HepG2 (cell line): ENCODE measurements at regions not wholly inside any gene's neighbourhood (a gene's known extent, or its start where the extent isn't known, plus 50 kb on each side); places are given as distances from the start of the nearest gene placed in this dataset.

ENCODE experiments used
- ATAC-seq: fragments of 200-7000 bp; cut with Tn5 transposase; 3 replicates; pipeline ENCODE4 v1.9.1; 2020; ENCODE audit warnings: mild to moderate bottlenecking, moderate library complexity
- BruUV-seq: library from RNA; stranded (reverse); fragments of 400-500 nt; replicated peaks from 2 replicates; lab custom pipeline; 2021; lab: Mats Ljungman, UMichigan
- CTCF ChIA-PET: fragments of 300-600 bp; formaldehyde crosslinking; extraction: SDS; loops from one replicate; lab custom pipeline; 2021; ENCODE audit warnings: low total read pairs, inconsistent platforms, low intra/inter-chr PET ratio; lab: Yijun Ruan, JAX
- POLR2A ChIA-PET: fragments of 350-600 bp; sonication (Branson Sonifier 250); formaldehyde crosslinking; loops from one replicate; lab custom pipeline; 2020; ENCODE audit warnings: antibody characterized with exemption, inconsistent platforms; lab: Yijun Ruan, JAX
- DNase-seq: peaks from one replicate; pipeline ENCODE4 v3.0.0-alpha.2; 2015; ENCODE audit warnings: low spot score
- FAIRE-seq: peaks from 3 replicates; lab custom pipeline; 2011; peaks lifted over from hg19 to GRCh38; lab: Jason Lieb, UNC
- H2AFZ ChIP-seq: one replicate; pipeline ENCODE4 v1.6.1; 2011; ENCODE audit warnings: low read length, inconsistent platforms
- H3K27ac ChIP-seq: fragments of 300-600 bp; 3 replicates; pipeline ENCODE4 v1.8.0; 2011; ENCODE audit warnings: mixed run types, mild to moderate bottlenecking, mixed read lengths, low read length, inconsistent platforms; ENCODE audit not compliant: insufficient read depth; ENCODE audit errors: extremely low read length
- H3K27me3 ChIP-seq, 2 experiments: fragments of 200-600 bp in 1 of 2; 2 replicates in 1 of 2; 3 replicates in 1 of 2; pipeline versions ENCODE4 v1.6.0 to v1.8.0; 2011; ENCODE audit warnings: low read length in 2 of 2, mild to moderate bottlenecking in 2 of 2, moderate library complexity in 2 of 2, inconsistent platforms in 1 of 2; ENCODE audit not compliant: insufficient read depth in 2 of 2, control insufficient read depth in 1 of 2
- H3K36me3 ChIP-seq, 2 experiments: fragments of 200-600 bp in 1 of 2; replicated peaks in 1 of 2; 2 replicates in 1 of 2; 3 replicates in 1 of 2; pipeline versions ENCODE4 v1.5.1 to v1.8.0; 2011; ENCODE audit warnings: low read length in 2 of 2, inconsistent platforms in 1 of 2; ENCODE audit not compliant: insufficient read depth in 2 of 2, control insufficient read depth in 1 of 2
- H3K4me1 ChIP-seq: 2 replicates; pipeline ENCODE4 v1.5.1; 2012; ENCODE audit warnings: low read length, inconsistent platforms; ENCODE audit not compliant: insufficient read depth
- H3K4me2 ChIP-seq: 2 replicates; pipeline ENCODE4 v1.6.0; 2011; ENCODE audit warnings: low read depth, low read length, inconsistent platforms
- H3K4me3 ChIP-seq, 3 experiments: fragments of 200-600 bp in 1 of 3; sonication (generic), shearing (Covaris generic) in 1 of 3; replicated peaks in 1 of 3; 2 replicates each; pipeline ENCODE4 v1.5.1; 2011 to 2016; ENCODE audit warnings: low read length in 3 of 3, inconsistent platforms in 2 of 3, low read depth in 2 of 3, mild to moderate bottlenecking in 2 of 3, control low read depth in 1 of 3, mixed read lengths in 1 of 3; ENCODE audit not compliant: insufficient read depth in 1 of 3
- H3K79me2 ChIP-seq: one replicate; pipeline ENCODE4 v1.6.1; 2011; ENCODE audit warnings: low read length, inconsistent platforms; ENCODE audit not compliant: insufficient read depth
- H3K9ac ChIP-seq: 2 replicates; pipeline ENCODE4 v1.6.0; 2011; ENCODE audit warnings: mild to moderate bottlenecking, low read depth, low read length, inconsistent platforms; ENCODE audit not compliant: insufficient read depth
- H3K9me3 ChIP-seq: 2 replicates; pipeline ENCODE4 v1.5.1; 2012; ENCODE audit warnings: mild to moderate bottlenecking, low read length
- H4K20me1 ChIP-seq: 2 replicates; pipeline ENCODE4 v1.6.0; 2011; ENCODE audit warnings: inconsistent platforms, mild to moderate bottlenecking, low read length, moderate library complexity; ENCODE audit not compliant: insufficient read depth
- CBFB ChIP-seq: sonication (generic); formaldehyde crosslinking; IDR thresholded peaks from 2 replicates; pipeline ENCODE4 v1.4.0; 2020; ENCODE audit warnings: missing genetic modification reagents
- SATB2 ChIP-seq: sonication (generic); formaldehyde crosslinking; IDR thresholded peaks from 2 replicates; pipeline ENCODE4 v1.5.0; 2020; ENCODE audit warnings: missing genetic modification reagents
- SMARCC2 ChIP-seq: fragments of 450-650 bp; IDR thresholded peaks from 2 replicates; pipeline ENCODE4 v1.6.1; 2017; ENCODE audit warnings: antibody characterized with exemption, mild to moderate bottlenecking
- TGIF2 ChIP-seq: IDR thresholded peaks from 2 replicates; pipeline ENCODE4 v1.6.1; 2016; ENCODE audit warnings: control low read depth, missing compliant biosample characterization
- ZBTB21 ChIP-seq: sonication (generic); formaldehyde crosslinking; IDR thresholded peaks from 2 replicates; pipeline ENCODE4 v1.4.0; 2020; ENCODE audit warnings: missing genetic modification reagents
- ZNF263 ChIP-seq: sonication (generic); formaldehyde crosslinking; IDR thresholded peaks from 2 replicates; pipeline ENCODE4 v1.4.0; 2020; ENCODE audit warnings: missing genetic modification reagents
- ZNF7 ChIP-seq: IDR thresholded peaks from 2 replicates; pipeline ENCODE4 v1.6.1; 2016; ENCODE audit warnings: missing biosample characterization, missing genetic modification reagents
- WGBS: methylation state at CpG from one replicate; pipeline ENCODE4 v1.1.6; 2017; ENCODE audit warnings: low lambda C conversion rate; 5-methylcytosine and 5-hydroxymethylcytosine counted together
- in situ Hi-C: cut with HindIII; loops from 2 replicates; pipeline ENCODE4 v1.10.0; 2017; ENCODE audit warnings: low pct_unique_long_range_greater_than_20kb; ENCODE audit not compliant: extremely low pct_ligation_motif_present
- intact Hi-C: fragments of 100-400 bp; cut with micrococcal nuclease; formaldehyde crosslinking; loops from one replicate; pipeline ENCODE4 v1.10.0; 2022; ENCODE audit not compliant: unreplicated experiment
- TF ChIP-seq, protein P1 (sequence below): IDR thresholded peaks from 2 replicates; pipeline ENCODE4 v1.6.1; 2016
- TF ChIP-seq, protein P2 (sequence below): sonication (generic); formaldehyde crosslinking; IDR thresholded peaks from 2 replicates; pipeline ENCODE4 v1.8.0; 2022; ENCODE audit warnings: missing genetic modification reagents, mild to moderate bottlenecking, moderate library complexity, borderline replicate concordance

DNA sequence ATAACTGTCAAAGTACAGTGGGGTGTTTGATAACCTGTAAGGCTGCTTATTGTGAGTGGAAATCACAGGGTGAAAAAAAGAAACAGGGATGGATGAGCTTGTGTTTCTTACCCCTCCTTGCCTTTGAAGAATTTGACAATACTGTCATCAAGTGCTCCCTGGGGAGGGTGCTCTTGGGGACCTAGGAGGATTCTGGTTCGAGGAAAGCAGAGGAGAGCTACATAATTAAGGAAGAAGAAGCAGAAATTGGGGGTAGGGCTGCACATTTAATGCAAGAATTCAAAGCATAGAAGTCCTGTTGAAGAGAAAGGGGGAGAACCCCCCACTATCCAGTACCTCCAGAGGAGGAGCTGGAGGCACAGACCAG lies 208.1 kb upstream of the PHYHIPL start:
- Histone ChIP-seq H3K9me3 (no peaks in the 10 kb centered on the region), H3K9ac (peak overlapping the region; percentile 79)
- ATAC-seq = no peak

DNA sequence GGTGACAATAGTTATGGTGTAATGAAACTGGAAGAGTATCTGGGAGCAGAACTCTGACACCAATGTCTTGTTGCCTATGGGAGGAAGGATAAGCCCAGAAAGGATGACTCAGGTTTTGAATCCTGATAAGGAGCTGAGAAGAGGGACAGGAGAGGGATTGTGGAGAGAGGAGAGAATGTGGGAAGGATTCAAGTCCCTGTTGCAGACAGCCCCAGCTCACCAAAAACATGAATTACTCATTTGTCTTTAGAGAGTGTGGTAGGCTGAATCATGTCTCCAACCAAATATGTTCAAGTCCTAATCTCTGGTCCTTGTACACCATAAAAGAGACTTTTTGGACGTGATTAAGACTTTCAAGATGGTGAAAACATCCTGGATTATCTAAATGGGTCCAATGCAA lies 206.9 kb upstream of the PHYHIPL start:
- FAIRE-seq (no peak), DNase-seq (no peak), ATAC-seq (no peak)
- in situ Hi-C loops (loop anchor here (5.0 to 10.0 kb wide), 2 partner anchors 105 to 208 kb away; partner anchors contain the start of gene PHYHIPL), intact Hi-C loops (no loop called here)
- Histone ChIP-seq H3K79me2 (peaks cover 5% of the 10 kb centered on the region), H2AFZ (no peak overlapping the region), H4K20me1 (no peaks in the 10 kb centered on the region), H3K9me3 (no peaks in the 10 kb centered on the region), H3K4me1 (peaks cover 66% of the 10 kb centered on the region), H3K4me2 (no peak overlapping the region), H3K4me3 (no peak overlapping the region), H3K36me3 (no peaks in the 10 kb centered on the region), H3K27ac (no peak overlapping the region), H3K9ac (no peak overlapping the region), H3K27me3 (no peaks in the 10 kb centered on the region)
- ChIA-PET CTCF (no interaction called here), POLR2A (interaction anchor here (1.2 to 5.5 kb wide), 3 partner anchors 10 to 104 kb away, joined by 3 to 78 read pairs (median 3); no protein-coding TSS in a partner anchor)
- BruUV-seq = no TSS peak
- 96% methylated on average over 1 of the region's 1 CpG for WGBS
- TF ChIP-seq ZNF7 = 0 out of 2 replicates have a peak, but pooled peaks have one; percentile 16
- TF ChIP-seq, protein P1, sequence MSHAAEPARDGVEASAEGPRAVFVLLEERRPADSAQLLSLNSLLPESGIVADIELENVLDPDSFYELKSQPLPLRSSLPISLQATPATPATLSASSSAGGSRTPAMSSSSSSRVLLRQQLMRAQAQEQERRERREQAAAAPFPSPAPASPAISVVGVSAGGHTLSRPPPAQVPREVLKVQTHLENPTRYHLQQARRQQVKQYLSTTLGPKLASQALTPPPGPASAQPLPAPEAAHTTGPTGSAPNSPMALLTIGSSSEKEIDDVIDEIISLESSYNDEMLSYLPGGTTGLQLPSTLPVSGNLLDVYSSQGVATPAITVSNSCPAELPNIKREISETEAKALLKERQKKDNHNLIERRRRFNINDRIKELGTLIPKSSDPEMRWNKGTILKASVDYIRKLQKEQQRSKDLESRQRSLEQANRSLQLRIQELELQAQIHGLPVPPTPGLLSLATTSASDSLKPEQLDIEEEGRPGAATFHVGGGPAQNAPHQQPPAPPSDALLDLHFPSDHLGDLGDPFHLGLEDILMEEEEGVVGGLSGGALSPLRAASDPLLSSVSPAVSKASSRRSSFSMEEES = no peak
- TF ChIP-seq, all 625 proteins: peak for 1

More for the DNA sequence above, 208.1 kb upstream of the PHYHIPL start:
- peak overlapping the region; percentile 95 for H3K4me2 ChIP-seq
- no peak for FAIRE-seq
- peaks cover 5% of the 10 kb centered on the region for H3K79me2 ChIP-seq
- DNase-seq = no peak
- 81% methylated on average over 1 of the region's 1 CpG for WGBS
- in situ Hi-C loops = loop anchor here (5.0 to 10.0 kb wide), 2 partner anchors 106 to 209 kb away; partner anchors contain the start of gene PHYHIPL
- H3K27me3 ChIP-seq = no peaks in the 10 kb centered on the region
- ChIA-PET CTCF (no interaction called here), POLR2A (interaction anchor here (0.9 to 6.1 kb wide), 16 partner anchors 8 to 209 kb away, joined by 3 to 108 read pairs (median 6); partner anchors contain the start of gene PHYHIPL)
- peaks cover 78% of the 10 kb centered on the region for H3K4me1 ChIP-seq
- H3K36me3 ChIP-seq = no peaks in the 10 kb centered on the region
- H3K27ac ChIP-seq = peak overlapping the region; percentile 77
- no peaks in the 10 kb centered on the region for H4K20me1 ChIP-seq
- intact Hi-C loops = no loop called here
- peak overlapping the region in 2 of 3 experiments; percentile 33 to 72; a peak in 4 of 6 replicates for H3K4me3 ChIP-seq
- H2AFZ ChIP-seq = no peak overlapping the region
- no peak for TF ChIP-seq ZBTB21 (CRISPR knock-in tag)
- TF ChIP-seq ZNF263 (CRISPR knock-in tag) = peak; percentile 70
- no peak for TF ChIP-seq SMARCC2
- TF ChIP-seq SATB2 (CRISPR knock-in tag) = no peak
- TF ChIP-seq, protein P2, sequence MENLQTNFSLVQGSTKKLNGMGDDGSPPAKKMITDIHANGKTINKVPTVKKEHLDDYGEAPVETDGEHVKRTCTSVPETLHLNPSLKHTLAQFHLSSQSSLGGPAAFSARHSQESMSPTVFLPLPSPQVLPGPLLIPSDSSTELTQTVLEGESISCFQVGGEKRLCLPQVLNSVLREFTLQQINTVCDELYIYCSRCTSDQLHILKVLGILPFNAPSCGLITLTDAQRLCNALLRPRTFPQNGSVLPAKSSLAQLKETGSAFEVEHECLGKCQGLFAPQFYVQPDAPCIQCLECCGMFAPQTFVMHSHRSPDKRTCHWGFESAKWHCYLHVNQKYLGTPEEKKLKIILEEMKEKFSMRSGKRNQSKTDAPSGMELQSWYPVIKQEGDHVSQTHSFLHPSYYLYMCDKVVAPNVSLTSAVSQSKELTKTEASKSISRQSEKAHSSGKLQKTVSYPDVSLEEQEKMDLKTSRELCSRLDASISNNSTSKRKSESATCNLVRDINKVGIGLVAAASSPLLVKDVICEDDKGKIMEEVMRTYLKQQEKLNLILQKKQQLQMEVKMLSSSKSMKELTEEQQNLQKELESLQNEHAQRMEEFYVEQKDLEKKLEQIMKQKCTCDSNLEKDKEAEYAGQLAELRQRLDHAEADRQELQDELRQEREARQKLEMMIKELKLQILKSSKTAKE (CRISPR knock-in tag) = no peak
- no peak for TF ChIP-seq TGIF2 (CRISPR knock-in tag)
- TF ChIP-seq CBFB (CRISPR knock-in tag) = no peak
- no TSS peak for BruUV-seq
